ENCODE measurements at regions not wholly inside any gene's neighbourhood (a gene's known extent, or its start where the extent isn't known, plus 50 kb on each side); places are given as distances from the start of the nearest gene placed in this dataset.
A peak's percentile ranks its signal among the peaks of the same experiment; 100 is the strongest.
"Not testable (repeated sequence)": the region's sequence is repeated elsewhere in the genome, so short reads cannot be mapped to it uniquely, and the experiment has no call there.

DNA sequence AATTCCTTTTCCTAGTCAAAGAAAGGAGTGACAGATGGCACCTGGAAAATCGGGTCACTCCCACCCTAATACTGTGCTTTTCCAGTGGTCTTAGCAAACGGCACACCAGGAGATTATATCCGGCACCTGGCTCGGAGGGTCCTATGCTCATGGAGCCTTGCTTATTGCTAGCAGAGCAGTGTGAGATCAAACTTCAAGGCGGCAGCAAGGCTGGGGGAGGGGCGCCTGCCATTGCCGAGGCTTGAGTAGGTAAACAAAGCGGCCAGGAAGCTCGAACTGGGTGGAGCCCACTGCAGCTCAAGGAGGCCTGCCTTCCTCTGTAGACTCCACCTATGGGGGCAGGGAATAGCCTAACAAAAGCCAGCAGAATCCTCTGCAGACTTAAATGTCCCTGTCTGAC is 171.4 kb upstream of the AGR3 start:
- H3K27me3 Mint-ChIP-seq; H3K4me3 Mint-ChIP-seq; H3K9me3 Mint-ChIP-seq (ENCODE audit: low read depth); H3K36me3 Mint-ChIP-seq; DNase-seq; CTCF ChIA-PET; H3K27ac Mint-ChIP-seq; ATAC-seq: not testable (repeated sequence)
- peaks cover 13% of the 10 kb centered on the region for H3K4me1 Mint-ChIP-seq

DNA sequence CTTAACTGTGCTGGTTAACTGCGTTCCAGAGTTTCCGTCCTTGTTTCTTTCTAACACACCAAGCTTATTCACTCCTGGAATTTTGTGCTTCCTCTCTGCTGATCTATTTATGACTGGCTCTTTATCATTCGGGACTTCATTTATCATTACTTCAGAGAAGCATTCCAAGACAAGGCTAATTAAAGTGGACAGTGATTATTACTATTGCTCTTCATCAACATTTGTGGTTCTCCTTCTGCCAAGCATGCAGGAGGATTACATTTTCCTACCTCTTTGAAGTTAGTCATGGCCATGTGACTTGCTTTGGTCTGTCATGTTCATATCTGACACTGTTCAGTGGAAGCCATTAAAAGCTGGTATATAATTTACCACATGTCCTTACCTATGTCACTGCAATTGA is 172.4 kb upstream of the AGR3 start:
- Mint-ChIP-seq H3K4me3 (no peak overlapping the region), H3K27ac (no peak overlapping the region), H3K36me3 (peaks cover 12% of the 10 kb centered on the region), H3K9me3 (ENCODE audit: low read depth) (peaks cover 6% of the 10 kb centered on the region), H3K4me1 (peaks cover 22% of the 10 kb centered on the region), H3K27me3 (no peaks in the 10 kb centered on the region)
- no peak for DNase-seq
- ATAC-seq = no peak
- CTCF ChIA-PET = interaction anchor here (1.2 to 1.7 kb wide), 2 partner anchors 10 kb away, joined by 3 to 6 read pairs; no protein-coding TSS in a partner anchor

DNA sequence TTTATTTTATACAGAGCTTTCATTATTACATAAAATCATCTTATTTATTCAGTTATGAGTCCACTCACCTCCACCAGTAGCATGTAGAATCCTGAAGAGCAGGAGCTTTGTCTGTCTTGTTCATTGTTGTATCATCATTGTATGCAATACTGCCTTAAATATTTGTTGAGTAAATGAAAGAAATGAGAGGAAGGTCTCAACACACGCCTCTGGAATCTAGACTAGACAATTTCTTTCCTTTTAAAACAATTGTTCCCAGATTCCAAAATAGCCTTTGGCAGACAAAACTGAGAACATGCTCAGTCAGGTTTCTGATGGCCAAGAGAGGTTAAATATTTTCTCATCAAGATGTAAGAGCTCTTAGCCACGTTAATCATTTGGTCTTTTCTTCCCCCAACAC is 173.1 kb upstream of the AGR3 start:
- CTCF ChIA-PET = interaction anchor here (1.2 to 1.7 kb wide), 2 partner anchors 9 to 11 kb away, joined by 3 to 6 read pairs; no protein-coding TSS in a partner anchor
- no peak for DNase-seq

DNA sequence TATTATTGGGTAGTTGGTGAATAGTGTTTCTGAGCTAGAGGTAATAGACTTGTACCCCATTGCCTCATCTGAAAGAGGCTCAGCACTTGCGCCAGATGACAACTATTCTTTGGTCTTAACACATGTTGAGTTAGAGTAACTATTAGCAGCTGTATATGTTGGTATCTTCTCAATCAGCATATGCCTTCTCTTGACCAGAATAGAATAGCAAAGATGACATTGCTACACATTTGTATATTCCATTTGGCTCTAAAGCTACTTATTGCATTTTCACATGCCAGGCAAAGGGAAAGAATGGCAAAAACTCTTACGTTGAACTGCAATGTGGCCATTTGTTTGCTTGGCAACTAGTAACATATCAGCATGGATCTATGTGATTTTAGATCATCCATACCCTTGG is 173.8 kb upstream of the AGR3 start:
- peaks cover 22% of the 10 kb centered on the region for H3K4me1 Mint-ChIP-seq
- H3K27ac Mint-ChIP-seq = no peak overlapping the region
- H3K4me3 Mint-ChIP-seq = no peak overlapping the region
- DNase-seq = no peak
- H3K9me3 Mint-ChIP-seq (ENCODE audit: low read depth) = peaks cover 6% of the 10 kb centered on the region
- no peaks in the 10 kb centered on the region for H3K27me3 Mint-ChIP-seq
- CTCF ChIA-PET = interaction anchor here (1.2 to 1.7 kb wide), 2 partner anchors 8 to 12 kb away, joined by 3 to 6 read pairs; no protein-coding TSS in a partner anchor
- ATAC-seq = no peak
- peaks cover 14% of the 10 kb centered on the region for H3K36me3 Mint-ChIP-seq

More for the DNA sequence above, 173.1 kb upstream of the AGR3 start:
- peaks cover 22% of the 10 kb centered on the region for H3K4me1 Mint-ChIP-seq
- H3K4me3 Mint-ChIP-seq = no peak overlapping the region
- no peak overlapping the region for H3K27ac Mint-ChIP-seq
- no peaks in the 10 kb centered on the region for H3K27me3 Mint-ChIP-seq
- H3K36me3 Mint-ChIP-seq = peaks cover 14% of the 10 kb centered on the region
- no peak for ATAC-seq
- H3K9me3 Mint-ChIP-seq (ENCODE audit: low read depth) = peaks cover 6% of the 10 kb centered on the region

DNA sequence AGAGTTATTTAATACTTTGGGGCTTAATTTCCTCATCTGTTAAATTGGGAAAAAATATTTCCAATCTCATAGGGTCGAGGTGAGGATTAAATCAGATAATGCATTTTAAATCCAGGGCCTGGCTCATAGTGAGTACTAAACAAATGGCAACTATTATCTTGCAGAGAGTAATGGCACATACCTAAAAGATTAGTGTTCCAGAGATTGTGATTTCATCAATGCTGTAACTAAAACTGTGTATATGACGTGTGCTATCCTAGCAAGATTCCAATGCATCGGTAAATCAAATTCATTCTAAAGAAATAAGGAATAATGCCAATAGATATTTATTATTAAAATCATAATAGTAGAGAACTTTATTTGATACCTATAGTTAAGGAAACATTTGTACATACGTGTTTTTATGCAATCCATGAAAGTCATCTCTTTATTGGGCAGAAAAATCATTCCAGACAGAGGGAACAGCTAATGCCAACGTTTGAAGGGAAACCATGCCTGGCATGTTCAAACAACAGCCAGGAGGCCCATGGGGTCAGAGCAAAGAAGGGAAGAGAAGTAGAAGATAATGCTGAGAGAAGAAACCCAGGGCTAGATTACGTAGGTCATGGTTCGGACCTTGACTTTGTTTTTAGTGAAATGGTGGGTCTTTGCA is 174.8 kb upstream of the AGR3 start:
- DNase-seq = no peak
- CTCF ChIA-PET = no interaction called here
- Mint-ChIP-seq H3K4me3 (no peak overlapping the region), H3K27me3 (no peaks in the 10 kb centered on the region), H3K4me1 (peaks cover 22% of the 10 kb centered on the region), H3K27ac (no peak overlapping the region), H3K36me3 (peaks cover 15% of the 10 kb centered on the region), H3K9me3 (ENCODE audit: low read depth) (peaks cover 6% of the 10 kb centered on the region)
- no peak for ATAC-seq

DNA sequence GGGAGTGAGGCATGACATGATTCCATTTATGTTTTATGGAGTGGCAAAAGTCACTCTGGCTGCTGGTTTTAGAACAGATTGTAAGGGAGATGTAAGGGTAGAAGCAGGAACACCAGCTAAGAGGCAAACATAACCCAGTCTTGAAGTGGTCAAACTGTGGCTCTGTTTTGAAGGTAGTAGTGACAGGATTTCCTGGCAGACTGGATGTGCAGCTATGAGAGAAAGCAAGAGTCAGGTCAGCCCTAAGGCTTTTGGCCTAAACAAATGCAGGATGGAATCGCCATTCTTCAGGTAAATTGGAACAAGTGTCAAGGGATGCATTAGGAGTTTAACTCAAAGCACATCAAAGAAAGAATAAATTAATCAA is 175.3 kb upstream of the AGR3 start:
- H3K4me3 Mint-ChIP-seq = no peak overlapping the region
- no peaks in the 10 kb centered on the region for H3K27me3 Mint-ChIP-seq
- peaks cover 15% of the 10 kb centered on the region for H3K36me3 Mint-ChIP-seq
- CTCF ChIA-PET = no interaction called here
- no peak for ATAC-seq
- no peak for DNase-seq
- peaks cover 6% of the 10 kb centered on the region for H3K9me3 Mint-ChIP-seq (ENCODE audit: low read depth)
- H3K27ac Mint-ChIP-seq = no peak overlapping the region
- H3K4me1 Mint-ChIP-seq = peaks cover 22% of the 10 kb centered on the region

DNA sequence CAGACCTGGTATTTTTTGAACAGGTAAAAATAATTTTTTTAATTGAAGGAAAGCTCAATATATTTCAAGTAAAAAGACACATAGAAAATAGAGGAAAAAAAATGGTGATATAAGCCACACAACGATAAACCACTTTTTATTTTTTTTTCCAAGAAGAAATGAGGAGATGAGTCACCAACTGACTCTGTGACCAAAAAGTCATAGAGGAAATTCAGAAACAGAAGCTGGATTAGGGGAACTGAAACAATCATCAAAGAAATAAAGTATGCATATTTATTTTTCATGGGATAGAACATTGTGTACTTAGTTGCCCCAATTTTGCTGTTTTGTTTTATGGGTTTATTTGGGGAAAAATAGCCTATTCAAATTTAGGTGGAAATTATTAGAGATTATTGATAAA is 176.8 kb upstream of the AGR3 start:
- H3K27ac Mint-ChIP-seq = peak overlapping the region; percentile 24
- peaks cover 14% of the 10 kb centered on the region for H3K36me3 Mint-ChIP-seq
- H3K27me3 Mint-ChIP-seq = no peaks in the 10 kb centered on the region
- ATAC-seq = peak; percentile 61
- CTCF ChIA-PET = interaction anchor here (0.8 to 1.7 kb wide), 3 partner anchors 17 to 73 kb away, joined by 3 to 4 read pairs (median 3); no protein-coding TSS in a partner anchor
- no peak for DNase-seq
- no peak overlapping the region for H3K4me3 Mint-ChIP-seq
- peaks cover 29% of the 10 kb centered on the region for H3K4me1 Mint-ChIP-seq
- H3K9me3 Mint-ChIP-seq (ENCODE audit: low read depth) = peaks cover 3% of the 10 kb centered on the region

DNA sequence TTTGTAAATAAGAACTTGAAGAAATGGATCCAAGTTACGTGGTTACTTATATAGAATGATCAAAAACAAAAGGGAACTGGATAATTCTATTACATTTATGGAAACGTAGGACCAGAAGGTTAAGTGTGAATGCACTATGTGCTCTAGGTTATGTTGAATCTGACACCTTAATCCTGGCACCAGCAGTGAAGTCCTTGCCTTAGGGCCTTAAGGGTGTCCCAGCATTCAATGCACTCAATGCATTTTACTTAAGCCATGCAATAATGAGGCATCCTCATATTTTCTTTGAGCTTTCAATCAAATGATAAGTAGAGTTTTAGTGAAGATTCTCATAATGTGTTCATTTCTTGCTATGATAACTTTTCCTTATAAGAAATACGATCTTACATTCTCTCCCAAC is 178.3 kb upstream of the AGR3 start:
- Mint-ChIP-seq H3K9me3 (ENCODE audit: low read depth) (no peaks in the 10 kb centered on the region), H3K27me3 (no peaks in the 10 kb centered on the region), H3K4me1 (peaks cover 29% of the 10 kb centered on the region), H3K4me3 (no peak overlapping the region), H3K27ac (no peak overlapping the region), H3K36me3 (peaks cover 10% of the 10 kb centered on the region)
- CTCF ChIA-PET = no interaction called here
- DNase-seq = no peak
- ATAC-seq = no peak

DNA sequence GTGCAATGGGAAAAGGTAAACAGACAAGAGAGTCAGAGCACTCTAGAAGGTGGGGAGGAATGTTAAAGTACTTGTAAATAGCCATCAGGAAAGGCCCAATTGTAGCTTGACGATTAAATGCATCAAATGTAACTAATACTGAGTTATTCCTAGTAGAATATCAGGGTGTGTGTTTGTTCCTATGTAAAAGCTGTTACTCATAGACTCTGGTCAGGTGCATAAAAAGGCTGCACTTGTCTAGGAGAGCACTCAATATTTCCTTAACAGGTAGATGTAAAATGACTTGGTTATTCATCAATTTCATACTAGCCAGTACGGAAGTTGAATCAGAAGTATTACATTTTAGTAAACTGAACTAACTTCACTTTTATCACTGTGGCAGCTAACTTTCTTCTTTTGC is 179.7 kb upstream of the AGR3 start:
- Mint-ChIP-seq H3K27me3 (no peaks in the 10 kb centered on the region), H3K36me3 (peaks cover 10% of the 10 kb centered on the region), H3K9me3 (ENCODE audit: low read depth) (no peaks in the 10 kb centered on the region), H3K4me1 (peaks cover 29% of the 10 kb centered on the region), H3K4me3 (no peak overlapping the region), H3K27ac (no peak overlapping the region)
- ATAC-seq (no peak), DNase-seq (no peak)
- CTCF ChIA-PET = interaction anchor here (1.0 to 1.4 kb wide), 4 partner anchors 53 to 138 kb away, joined by 3 to 4 read pairs (median 3); no protein-coding TSS in a partner anchor

DNA sequence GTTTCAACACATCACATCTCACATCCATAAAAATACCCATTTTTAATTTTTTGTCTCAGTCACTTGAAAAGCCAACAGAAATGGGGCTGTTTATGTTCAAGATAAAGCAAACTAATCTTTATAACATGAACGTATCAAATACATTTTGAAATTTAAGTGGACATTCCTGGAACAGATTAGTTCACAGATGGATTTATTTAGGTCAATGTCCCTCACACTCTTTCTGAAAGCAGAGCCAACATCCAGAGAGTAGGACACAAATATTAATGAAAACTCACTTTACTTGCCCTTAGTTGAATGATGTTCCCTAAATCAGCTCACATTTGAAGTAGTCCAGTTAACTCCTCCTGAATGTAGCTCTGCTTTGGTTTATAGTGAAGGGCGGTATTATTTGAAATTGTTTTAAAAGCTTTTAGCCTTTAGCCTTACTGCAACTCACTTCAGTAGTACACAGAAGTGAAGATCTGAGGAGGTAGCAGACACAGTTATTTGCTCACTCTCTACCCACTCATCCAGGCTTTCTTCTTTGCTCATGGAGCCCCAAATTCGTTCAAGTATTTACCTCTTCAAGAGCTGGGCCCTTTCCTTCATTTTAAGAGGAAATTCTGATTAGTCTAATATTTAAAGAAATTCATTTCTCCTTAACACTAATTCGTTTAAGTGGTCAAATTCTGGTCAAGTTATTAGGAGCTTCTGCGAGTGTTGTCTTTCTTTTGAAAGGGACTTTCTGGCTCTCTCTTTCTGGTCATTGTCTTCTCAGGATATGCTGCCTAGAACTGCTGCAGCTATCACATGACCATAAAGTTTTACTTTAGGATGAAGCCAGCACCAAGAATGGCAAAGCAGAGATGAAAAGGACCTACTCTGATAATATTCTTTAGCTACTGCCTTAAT is 180.6 kb upstream of the AGR3 start:
- DNase-seq = no peak
- ATAC-seq = no peak
- no peaks in the 10 kb centered on the region for H3K9me3 Mint-ChIP-seq (ENCODE audit: low read depth)
- H3K27me3 Mint-ChIP-seq = no peaks in the 10 kb centered on the region
- CTCF ChIA-PET = interaction anchor here (0.6 to 1.4 kb wide), 6 partner anchors 14 to 137 kb away, joined by 3 to 5 read pairs (median 4); no protein-coding TSS in a partner anchor
- H3K36me3 Mint-ChIP-seq = peaks cover 6% of the 10 kb centered on the region
- H3K4me1 Mint-ChIP-seq = peaks cover 22% of the 10 kb centered on the region
- no peak overlapping the region for H3K27ac Mint-ChIP-seq
- no peak overlapping the region for H3K4me3 Mint-ChIP-seq

DNA sequence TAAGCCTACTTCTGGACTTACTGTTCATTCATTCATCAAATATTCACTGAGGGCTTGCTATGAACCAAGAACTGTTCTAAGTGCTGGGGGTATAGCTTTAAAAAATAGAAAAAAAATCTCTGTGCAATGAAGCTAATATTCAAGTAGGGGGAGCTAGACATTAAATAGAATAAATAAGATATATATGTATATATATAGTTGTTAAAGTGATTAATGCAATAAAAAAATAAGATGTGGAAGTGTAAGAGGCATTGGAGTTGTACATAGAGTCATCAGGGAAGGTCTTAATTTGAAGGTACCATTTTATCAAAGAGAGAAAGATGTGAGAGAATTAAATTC is 181.2 kb upstream of the AGR3 start:
- H3K36me3 Mint-ChIP-seq = peaks cover 6% of the 10 kb centered on the region
- H3K27me3 Mint-ChIP-seq = no peaks in the 10 kb centered on the region
- ATAC-seq = no peak
- CTCF ChIA-PET = interaction anchor here (1.4 kb wide), 1 partner anchor 80 kb away, joined by 5 read pairs; no protein-coding TSS in a partner anchor
- peaks cover 17% of the 10 kb centered on the region for H3K4me1 Mint-ChIP-seq
- no peaks in the 10 kb centered on the region for H3K9me3 Mint-ChIP-seq (ENCODE audit: low read depth)
- no peak overlapping the region for H3K4me3 Mint-ChIP-seq
- DNase-seq = no peak
- H3K27ac Mint-ChIP-seq = no peak overlapping the region

DNA sequence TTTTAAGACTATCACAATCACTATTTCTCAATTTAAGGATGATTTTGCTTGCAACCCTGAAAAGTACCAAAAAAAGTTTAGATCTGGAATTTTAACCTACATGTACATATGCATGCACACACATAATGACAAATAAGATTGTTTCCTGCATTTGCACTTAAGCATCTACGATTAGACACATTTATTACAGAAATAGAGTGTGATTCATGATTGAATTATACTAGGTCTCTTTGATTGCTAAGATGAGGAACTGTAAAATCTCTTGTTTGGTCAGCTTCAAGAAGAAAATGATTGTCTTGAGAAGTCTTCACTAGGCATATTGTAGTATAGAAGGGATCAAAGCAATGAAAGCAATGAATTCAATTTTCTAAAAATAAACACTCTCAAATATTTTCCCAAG is 185.9 kb upstream of the AGR3 start:
- H3K36me3 Mint-ChIP-seq = no peaks in the 10 kb centered on the region
- H3K4me1 Mint-ChIP-seq = peaks cover 2% of the 10 kb centered on the region
- H3K27me3 Mint-ChIP-seq = no peaks in the 10 kb centered on the region
- no peak overlapping the region for H3K27ac Mint-ChIP-seq
- CTCF ChIA-PET = no interaction called here
- no peak for ATAC-seq
- H3K4me3 Mint-ChIP-seq = no peak overlapping the region
- DNase-seq = no peak
- H3K9me3 Mint-ChIP-seq (ENCODE audit: low read depth) = no peaks in the 10 kb centered on the region

DNA sequence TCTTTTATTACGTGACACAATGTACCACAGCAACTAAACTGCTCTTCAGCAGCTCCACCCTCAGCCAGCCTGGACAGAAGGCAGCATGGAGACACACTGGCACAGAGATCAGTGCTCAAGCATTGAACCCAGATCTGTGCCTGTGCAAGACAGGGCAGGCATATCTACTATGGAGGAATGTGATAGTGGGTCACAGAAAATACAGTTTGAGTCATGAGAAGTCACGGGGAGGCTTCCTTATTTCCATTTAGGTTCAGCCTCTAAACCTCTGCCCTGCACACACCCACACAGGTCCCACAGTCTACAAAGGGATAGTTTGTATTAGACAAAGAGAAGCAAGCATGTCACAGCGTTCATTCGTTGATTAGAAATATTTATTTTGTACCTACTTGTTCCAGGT is 187.4 kb upstream of the AGR3 start:
- CTCF ChIA-PET = no interaction called here
- no peak for DNase-seq
- H3K27me3 Mint-ChIP-seq = no peaks in the 10 kb centered on the region
- no peaks in the 10 kb centered on the region for H3K9me3 Mint-ChIP-seq (ENCODE audit: low read depth)
- no peaks in the 10 kb centered on the region for H3K36me3 Mint-ChIP-seq
- H3K4me3 Mint-ChIP-seq = no peak overlapping the region
- no peak for ATAC-seq
- no peak overlapping the region for H3K27ac Mint-ChIP-seq
- H3K4me1 Mint-ChIP-seq = no peaks in the 10 kb centered on the region

DNA sequence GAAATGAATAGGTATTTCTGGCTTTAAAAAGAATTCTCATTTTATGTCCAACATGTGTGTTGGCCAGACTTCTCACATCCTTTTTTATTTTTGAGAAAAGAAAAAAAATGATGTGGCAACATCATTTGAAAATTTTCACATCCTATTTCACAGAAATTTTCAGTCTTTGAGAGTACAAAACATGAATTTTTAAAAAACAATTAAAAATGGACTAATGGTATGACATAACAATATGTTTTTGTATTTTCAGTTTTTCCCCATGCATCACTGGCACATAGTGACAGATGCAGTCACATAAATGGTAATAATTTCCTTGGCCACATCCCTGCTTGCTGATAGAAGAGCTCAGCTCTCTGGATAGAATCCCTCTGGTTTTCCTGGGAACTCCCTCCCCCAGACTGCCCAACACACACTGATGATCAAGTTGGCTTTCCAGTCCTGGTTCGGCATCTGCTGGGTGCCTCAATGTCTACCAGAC is 188.5 kb upstream of the AGR3 start:
- no peak overlapping the region for H3K4me3 Mint-ChIP-seq
- ATAC-seq = no peak
- H3K9me3 Mint-ChIP-seq (ENCODE audit: low read depth) = no peaks in the 10 kb centered on the region
- H3K36me3 Mint-ChIP-seq = no peaks in the 10 kb centered on the region
- no peaks in the 10 kb centered on the region for H3K4me1 Mint-ChIP-seq
- DNase-seq = no peak
- H3K27me3 Mint-ChIP-seq = no peaks in the 10 kb centered on the region
- no peak overlapping the region for H3K27ac Mint-ChIP-seq
- CTCF ChIA-PET = no interaction called here

Measured in activated CD8-positive, alpha-beta memory T cell treated with anti-CD3 and anti-CD28 coated beads, Interleukin-2, amount 10 ng/mL, durations not matched to agents 7 days and 5 days (primary cell).